ENCODE measurements at regions not wholly inside any gene's neighbourhood (a gene's known extent, or its start where the extent isn't known, plus 50 kb on each side); places are given as distances from the start of the nearest gene placed in this dataset.

GRCh38 chr2:75327334-75327733 lies 128.0 kb upstream of the TACR1 start:
- no peak overlapping the region for H3K4me2 ChIP-seq (replicated peaks; ENCODE audit: extremely low read depth, low read length, poor library complexity, severe bottlenecking)
- no peak overlapping the region for H3K27ac Mint-ChIP-seq
- H3K9me3 ChIP-seq (replicated peaks in 1 of 2; ENCODE audit: control insufficient read depth in 1 of 2, insufficient read depth in 1 of 2, low read length in 2 of 2) = no peaks in the 10 kb centered on the region
- no peaks in the 10 kb centered on the region for H3K27me3 ChIP-seq (ENCODE audit: control insufficient read depth in 2 of 2, insufficient read depth in 2 of 2, low read length in 2 of 2)
- 64% methylated on average over 2 of the region's 7 CpGs for WGBS (ENCODE audit: insufficient coverage)
- no peak overlapping the region for H3K27ac ChIP-seq (ENCODE audit: low read depth in 1 of 2, low read length in 2 of 2)
- no peak overlapping the region for H3K4me3 ChIP-seq (replicated peaks in 1 of 3; ENCODE audit: low read depth in 2 of 3, low read length in 3 of 3)
- no peak for DNase-seq
- peaks cover 0 to 6% (median 3%) of the 10 kb centered on the region in 7 donors for H3K9me3 Mint-ChIP-seq
- intact Hi-C loops (cut with micrococcal nuclease) = no loop called here
- H3K9ac ChIP-seq (ENCODE audit: insufficient read depth, low read length, poor library complexity, severe bottlenecking) = no peak overlapping the region
- no peaks in the 10 kb centered on the region for H3K27me3 Mint-ChIP-seq (ENCODE audit: low read depth in 3 of 3)
- no peaks in the 10 kb centered on the region for H4K20me1 ChIP-seq (ENCODE audit: insufficient read depth, low read length)
- no peaks in the 10 kb centered on the region for H3K36me3 ChIP-seq (replicated peaks in 1 of 2; ENCODE audit: control insufficient read depth in 1 of 2, insufficient read depth in 2 of 2, low read length in 2 of 2)
- H3K4me1 ChIP-seq (ENCODE audit: control insufficient read depth in 1 of 2, insufficient read depth in 2 of 2, low read length in 2 of 2) = no peaks in the 10 kb centered on the region
- H3K79me2 ChIP-seq (ENCODE audit: insufficient read depth, low read length) = no peaks in the 10 kb centered on the region
- H3K4me1 Mint-ChIP-seq = no peaks in the 10 kb centered on the region
- no peak overlapping the region for H3K4me3 Mint-ChIP-seq
- no peak for TF ChIP-seq CTCF (IDR thresholded peaks at IDR 0.05)
- no peak overlapping the region for H2AFZ ChIP-seq (ENCODE audit: insufficient read depth, low read depth, low read length, poor library complexity, severe bottlenecking)
- no peaks in the 10 kb centered on the region for H3K36me3 Mint-ChIP-seq

- Mint-ChIP-seq H3K9me3 (peaks cover 0 to 6% (median 3%) of the 10 kb centered on the region in 7 donors), H3K4me1 (no peaks in the 10 kb centered on the region), H3K36me3 (no peaks in the 10 kb centered on the region), H3K4me3 (no peak overlapping the region), H3K27me3 (ENCODE audit: low read depth in 3 of 3) (no peaks in the 10 kb centered on the region), H3K27ac (no peak overlapping the region)
- H4K20me1 ChIP-seq (ENCODE audit: insufficient read depth, low read length) = no peaks in the 10 kb centered on the region
- no peak overlapping the region for H3K4me2 ChIP-seq (replicated peaks; ENCODE audit: extremely low read depth, low read length, poor library complexity, severe bottlenecking)
- no peak overlapping the region for H3K27ac ChIP-seq (ENCODE audit: low read depth in 1 of 2, low read length in 2 of 2)
- no peak overlapping the region for H3K4me3 ChIP-seq (replicated peaks in 1 of 3; ENCODE audit: low read depth in 2 of 3, low read length in 3 of 3)
- H3K27me3 ChIP-seq (ENCODE audit: control insufficient read depth in 2 of 2, insufficient read depth in 2 of 2, low read length in 2 of 2) = no peaks in the 10 kb centered on the region
- H2AFZ ChIP-seq (ENCODE audit: insufficient read depth, low read depth, low read length, poor library complexity, severe bottlenecking) = no peak overlapping the region
- TF ChIP-seq CTCF (IDR thresholded peaks at IDR 0.05) = no peak
- H3K9ac ChIP-seq (ENCODE audit: insufficient read depth, low read length, poor library complexity, severe bottlenecking) = no peak overlapping the region
- no peaks in the 10 kb centered on the region for H3K9me3 ChIP-seq (replicated peaks in 1 of 2; ENCODE audit: control insufficient read depth in 1 of 2, insufficient read depth in 1 of 2, low read length in 2 of 2)
- intact Hi-C loops (cut with micrococcal nuclease) = no loop called here
- no peak for DNase-seq
- H3K36me3 ChIP-seq (replicated peaks in 1 of 2; ENCODE audit: control insufficient read depth in 1 of 2, insufficient read depth in 2 of 2, low read length in 2 of 2) = no peaks in the 10 kb centered on the region
- no CpG with 5 or more reads among the region's 2 CpGs for WGBS (ENCODE audit: insufficient coverage)
- no peaks in the 10 kb centered on the region for H3K4me1 ChIP-seq (ENCODE audit: control insufficient read depth in 1 of 2, insufficient read depth in 2 of 2, low read length in 2 of 2)
- H3K79me2 ChIP-seq (ENCODE audit: insufficient read depth, low read length) = no peaks in the 10 kb centered on the region
Observed at GRCh38 chr2:75326645-75327044, 127.3 kb upstream of the TACR1 start.
